HG03066 (cell line): ENCODE measurements at regions not wholly inside any gene's neighbourhood (a gene's known extent, or its start where the extent isn't known, plus 50 kb on each side); places are given as distances from the start of the nearest gene placed in this dataset.
"Not testable (repeated sequence)": the region's sequence is repeated elsewhere in the genome, so short reads cannot be mapped to it uniquely, and the experiment has no call there.

Experiments
- ATAC-seq: cut with Tn5 transposase; IDR thresholded peaks from one replicate; pipeline ENCODE4 v1.9.1; 2021; ENCODE audit warnings: low read depth; ENCODE audit not compliant: unreplicated experiment

DNA sequence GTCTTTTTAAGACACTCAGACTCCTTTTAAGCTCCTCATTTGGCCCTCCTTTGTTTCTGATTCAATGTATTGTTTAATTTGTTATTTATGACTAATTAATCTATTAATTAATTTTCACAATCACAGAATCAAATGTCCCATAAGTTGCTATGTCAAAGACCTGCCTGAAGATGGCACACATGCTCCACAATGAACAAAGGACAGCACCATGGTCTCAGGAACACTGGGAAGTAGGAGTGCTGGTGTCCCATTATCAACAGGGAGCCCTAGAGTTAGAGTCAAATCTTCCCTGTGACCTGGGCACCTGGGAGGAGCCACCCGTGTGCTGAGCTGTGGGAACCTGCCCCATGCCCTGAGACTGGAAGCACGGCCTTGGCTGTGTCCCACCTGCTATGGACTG lies 1164.3 kb downstream of the RPIA start:
- not testable (repeated sequence) for ATAC-seq

DNA sequence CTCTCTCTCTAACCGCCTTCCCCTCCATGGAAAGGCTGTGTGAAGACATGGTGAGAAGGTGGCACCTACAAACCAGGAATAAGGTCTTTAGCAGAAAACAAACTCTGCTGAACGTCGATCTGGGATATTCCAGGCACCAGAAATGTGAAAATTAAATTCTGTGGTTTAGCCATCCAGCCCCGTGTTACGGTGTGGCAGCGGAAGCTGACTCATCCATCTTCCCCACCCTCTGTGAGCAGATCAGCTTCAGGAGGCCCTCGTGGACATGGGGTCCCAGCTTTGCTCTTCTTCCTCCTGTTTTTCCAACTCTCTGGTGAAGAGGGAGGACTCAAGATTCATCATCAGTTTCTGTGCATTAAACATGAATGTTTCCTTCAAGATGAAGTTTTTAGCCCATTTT lies 1164.8 kb downstream of the RPIA start:
- not testable (repeated sequence) for ATAC-seq

DNA sequence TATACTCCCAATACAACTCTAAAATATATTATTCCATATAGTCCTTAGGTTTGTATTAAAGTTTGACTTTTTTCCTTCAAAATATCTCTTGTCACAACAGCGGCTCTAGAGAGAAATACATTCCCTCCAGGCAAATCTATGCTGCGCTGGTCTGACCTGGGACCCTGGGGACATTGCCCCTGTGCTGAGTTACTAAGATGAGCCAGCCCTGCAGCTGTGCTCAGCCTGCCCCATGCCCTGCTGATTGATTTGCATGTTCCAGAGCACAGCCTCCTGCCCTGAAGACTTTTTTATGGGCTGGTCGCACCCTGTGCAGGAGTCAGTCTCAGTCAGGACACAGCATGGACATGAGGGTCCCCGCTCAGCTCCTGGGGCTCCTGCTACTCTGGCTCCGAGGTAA lies 1170.7 kb downstream of the RPIA start:
- ATAC-seq: not testable (repeated sequence)

DNA sequence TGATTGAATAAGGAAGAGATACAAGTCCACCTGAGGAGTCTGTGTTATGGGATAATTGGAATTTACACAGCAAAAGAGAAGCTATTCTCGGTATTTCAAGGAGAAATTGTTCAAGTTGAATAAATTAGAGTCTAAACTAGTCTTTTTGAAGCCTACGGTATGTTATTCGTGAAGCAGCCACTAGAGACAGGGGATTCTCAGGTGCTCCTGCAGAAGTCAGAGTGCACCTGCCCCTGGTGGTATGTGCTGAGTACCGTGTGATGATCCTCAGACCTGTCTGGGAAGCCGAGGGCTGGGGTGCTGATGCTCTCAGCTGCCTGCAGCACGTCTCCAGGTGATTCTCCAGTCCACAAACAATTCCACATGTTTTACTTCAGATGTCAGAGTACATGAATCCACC lies 1171.7 kb downstream of the RPIA start:
- ATAC-seq: not testable (repeated sequence)

DNA sequence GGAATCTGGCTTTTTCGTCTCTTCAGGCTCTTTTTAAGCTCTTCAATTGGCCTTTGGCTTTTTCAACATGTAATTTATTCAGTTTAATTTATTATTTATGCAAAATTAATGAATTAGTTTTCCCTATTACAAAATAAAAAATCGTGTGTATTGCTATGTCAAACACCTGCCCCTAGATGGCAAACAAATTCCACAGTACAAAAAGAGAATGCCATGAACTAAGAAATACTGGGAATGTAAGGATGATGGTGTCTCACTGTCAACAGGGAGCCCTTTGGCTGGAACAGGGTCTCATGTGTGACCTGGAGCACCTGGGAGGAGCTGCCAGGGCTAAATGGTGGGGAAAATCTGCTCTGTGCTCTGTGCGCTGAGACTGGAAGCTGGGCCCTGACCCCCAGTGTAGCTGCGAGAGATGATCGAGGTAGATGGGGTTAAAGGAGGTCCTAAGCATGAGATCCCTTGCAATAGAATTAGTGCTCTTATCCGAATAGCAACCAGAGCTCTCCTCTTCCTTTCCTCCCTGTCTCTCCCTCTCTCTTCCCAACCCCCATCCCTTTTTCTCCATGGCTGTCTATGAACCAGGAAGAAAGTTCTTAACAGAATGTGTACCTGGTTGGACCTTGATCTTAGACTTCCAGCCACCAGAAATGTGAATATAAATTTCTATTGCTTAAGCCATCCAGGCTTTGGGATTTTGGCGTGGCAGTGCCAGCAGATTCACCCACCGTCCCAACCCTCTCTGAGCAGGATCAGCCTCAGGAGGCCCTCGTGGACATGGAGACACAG lies 1183.5 kb downstream of the RPIA start:
- not testable (repeated sequence) for ATAC-seq

DNA sequence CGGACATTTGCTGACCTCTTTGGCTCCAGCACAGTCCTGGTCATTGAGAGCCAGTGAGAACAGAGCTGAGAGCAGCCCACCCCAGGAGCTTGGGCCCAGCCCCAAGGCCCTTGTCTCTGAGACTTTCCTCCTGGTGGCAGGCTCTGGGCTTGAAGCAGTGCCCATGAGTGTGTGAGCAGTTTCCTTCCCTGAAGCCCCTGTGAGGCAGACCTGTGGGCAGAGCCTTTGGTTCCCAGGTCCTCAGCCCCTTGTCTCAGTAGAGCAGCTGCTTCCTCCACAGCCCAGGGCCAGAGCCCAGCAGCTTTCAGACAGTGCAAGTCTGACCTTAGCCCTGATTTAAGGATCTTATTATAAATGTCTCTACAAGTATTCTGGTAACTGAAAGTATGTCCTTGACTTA lies 1185.0 kb downstream of the RPIA start:
- not testable (repeated sequence) for ATAC-seq

DNA sequence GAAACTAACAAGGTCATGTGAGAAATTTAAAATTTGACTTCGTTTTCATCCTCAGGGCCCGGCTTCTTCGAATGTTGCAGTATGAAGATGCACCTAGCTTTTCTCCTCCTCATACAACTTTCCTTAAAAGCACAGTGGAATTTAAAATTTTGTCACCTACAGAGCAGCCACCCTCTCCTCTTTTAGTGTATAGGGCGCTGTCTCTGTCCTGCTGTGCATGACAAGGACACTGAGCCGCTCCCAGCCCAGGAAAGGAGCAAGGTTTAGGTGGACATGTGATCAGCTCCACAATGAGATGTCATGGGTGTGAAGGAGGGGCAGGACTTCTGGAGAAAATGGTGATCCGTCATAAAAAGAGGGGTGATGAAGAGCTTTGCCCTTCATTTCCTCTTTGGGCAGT lies 1185.4 kb downstream of the RPIA start:
- ATAC-seq: not testable (repeated sequence)

DNA sequence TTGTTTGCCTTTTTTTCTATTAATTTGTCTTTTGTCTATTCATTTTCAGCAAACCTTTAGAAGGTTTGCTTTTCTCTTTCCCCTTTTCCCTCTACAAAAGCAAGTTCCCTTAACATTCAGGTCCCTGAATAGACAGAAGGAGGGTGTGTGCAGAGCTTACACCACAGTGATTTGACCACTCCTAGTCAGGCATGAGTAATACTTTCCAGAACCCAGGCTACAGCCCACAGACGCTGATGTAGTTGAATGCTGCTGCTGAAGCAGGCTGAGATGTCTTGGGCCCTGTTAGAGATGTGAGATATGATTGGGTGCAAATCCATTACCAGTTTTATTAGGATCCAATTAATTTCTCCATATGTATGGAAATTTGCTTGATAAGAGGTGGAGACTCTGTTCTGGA lies 1191.4 kb downstream of the RPIA start:
- not testable (repeated sequence) for ATAC-seq

DNA sequence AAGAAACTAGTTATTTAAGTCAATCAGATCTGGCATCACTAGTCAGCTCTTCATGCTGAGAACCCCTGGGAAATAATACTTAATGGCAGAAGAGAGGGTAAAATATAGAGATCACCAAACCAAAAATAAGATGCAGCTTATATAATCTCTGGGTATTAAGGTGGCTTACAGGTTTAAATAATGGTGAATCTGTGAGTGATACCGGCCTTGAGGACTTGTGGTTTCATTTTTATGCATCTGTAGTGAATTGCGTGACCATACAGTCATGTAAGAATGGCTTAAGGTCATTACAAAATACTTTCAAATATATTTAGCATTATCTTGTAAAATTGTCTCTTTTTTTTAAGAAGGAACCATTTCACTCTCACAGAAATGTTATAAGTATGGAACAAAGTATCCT lies 1192.2 kb downstream of the RPIA start:
- not testable (repeated sequence) for ATAC-seq

DNA sequence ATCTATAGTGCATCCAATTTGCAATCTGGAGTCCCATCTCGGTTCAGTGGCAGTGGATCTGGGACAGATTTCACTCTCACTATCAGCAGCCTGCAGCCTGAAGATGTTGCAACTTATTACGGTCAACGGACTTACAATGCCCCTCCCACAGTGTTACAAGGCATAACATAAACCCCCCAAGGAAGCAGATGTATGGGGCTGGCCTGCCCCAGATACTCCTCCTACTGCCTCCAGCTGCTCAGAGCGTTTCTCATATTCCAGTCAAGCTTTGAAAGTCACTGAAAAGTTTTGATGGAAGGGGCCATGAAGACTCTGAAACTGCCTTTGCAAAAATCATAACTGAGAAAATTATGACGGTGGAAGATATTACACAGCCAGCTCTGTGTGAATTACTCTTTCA lies 1193.6 kb downstream of the RPIA start:
- ATAC-seq: not testable (repeated sequence)

DNA sequence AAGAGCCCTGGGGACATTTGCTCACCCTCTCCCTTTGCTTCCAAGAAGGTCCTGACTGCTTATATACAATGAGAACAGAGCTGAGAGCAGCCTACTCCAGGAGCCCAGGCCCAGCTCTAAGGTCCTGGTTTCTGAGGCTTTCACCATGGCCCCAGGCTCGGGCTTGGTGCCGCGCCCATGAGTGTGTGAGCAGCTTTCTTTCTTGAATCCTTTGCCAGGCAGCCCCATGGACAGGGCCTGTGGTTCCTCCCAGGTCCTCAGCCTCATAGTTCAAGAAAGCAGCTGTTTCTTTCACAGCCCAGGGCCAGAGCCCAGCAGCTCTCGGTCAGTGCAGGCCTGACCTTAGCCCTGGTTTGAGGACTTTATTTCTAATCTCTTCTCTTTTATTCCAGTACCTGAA lies 1197.2 kb downstream of the RPIA start:
- not testable (repeated sequence) for ATAC-seq

DNA sequence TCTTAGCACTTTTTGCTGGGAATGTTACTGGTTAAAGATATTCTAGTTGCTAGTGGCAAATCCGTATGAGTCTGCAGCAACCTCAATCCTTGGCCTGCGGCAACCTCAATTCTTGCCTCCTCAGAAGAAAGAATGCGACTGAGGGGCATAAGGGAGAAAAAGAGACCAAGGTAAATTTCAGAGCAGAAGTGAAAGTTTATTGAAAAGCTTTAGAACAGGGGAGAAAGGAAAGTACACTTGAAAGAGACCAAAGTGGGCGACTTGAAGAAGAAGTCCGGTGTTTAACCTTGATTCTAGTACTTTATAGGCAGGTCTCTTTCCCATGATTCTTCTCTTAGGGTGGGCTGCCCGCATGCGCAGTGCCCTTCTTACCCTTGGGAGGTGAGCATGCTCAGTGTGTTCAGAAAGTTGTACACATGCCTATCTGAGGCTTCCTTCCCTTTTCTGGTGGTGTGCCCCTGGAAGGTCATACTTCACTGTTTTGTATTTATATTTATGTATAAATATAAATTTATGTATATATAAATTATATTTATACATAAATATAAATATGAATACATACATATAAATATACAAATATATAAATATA lies 1198.8 kb downstream of the RPIA start:
- ATAC-seq: not testable (repeated sequence)

DNA sequence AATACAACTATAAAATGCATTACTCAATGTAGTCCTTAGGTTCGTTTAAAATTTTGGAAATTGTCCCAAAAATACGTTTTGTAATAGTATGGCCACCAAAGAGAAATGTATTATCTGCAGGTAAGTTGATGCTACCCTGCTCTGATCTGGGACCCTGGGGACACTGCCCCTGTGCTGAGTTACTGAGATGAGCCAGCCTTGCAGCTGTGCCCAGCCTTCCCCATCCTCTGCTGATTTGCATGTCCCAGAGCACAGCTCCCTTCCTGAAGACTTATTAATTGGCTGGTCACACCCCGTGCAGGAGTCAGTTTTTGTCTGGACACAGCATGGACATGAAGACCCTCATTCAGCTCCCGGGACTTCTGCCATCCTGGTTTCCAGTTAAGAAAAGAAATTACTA lies 1203.5 kb downstream of the RPIA start:
- not testable (repeated sequence) for ATAC-seq

DNA sequence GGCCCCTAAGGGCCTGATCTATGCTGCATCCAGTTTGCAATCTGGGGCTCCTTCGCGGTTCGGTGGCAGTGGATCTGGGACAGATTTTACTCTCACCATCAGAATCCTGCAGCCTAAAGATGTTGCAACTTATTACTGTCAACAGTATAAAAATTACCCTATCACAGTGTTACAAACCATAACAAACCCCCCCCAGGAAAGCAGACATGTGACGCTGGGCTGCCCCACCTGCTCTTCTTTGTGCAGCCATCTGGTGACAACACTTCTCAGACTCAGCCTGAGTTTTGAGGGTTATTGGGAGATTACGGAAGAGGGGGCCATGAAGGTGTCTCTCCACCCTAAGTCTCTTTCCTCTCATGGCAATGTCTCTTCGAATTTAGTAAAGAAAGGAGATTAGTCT lies 1204.2 kb downstream of the RPIA start:
- ATAC-seq: not testable (repeated sequence)

DNA sequence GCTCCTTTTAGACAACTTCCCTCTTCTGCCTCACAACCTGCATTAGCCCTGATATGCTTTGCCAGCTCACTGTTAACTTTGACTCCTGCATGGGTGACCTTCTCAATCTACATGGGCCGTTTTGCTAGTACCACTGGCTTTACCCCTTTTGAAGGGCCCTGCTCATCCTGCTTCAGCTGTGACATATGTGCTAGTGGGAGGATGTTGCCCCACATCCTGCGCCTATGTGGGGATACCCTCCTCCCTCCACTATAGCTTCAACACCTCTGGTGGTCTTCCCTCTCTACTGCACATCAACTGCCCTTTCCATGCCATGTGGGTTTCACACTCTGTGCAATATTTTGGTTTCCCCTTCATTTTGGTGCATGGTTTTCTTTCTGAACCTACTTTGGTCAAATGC lies 1235.5 kb downstream of the RPIA start:
- ATAC-seq: not testable (repeated sequence)

DNA sequence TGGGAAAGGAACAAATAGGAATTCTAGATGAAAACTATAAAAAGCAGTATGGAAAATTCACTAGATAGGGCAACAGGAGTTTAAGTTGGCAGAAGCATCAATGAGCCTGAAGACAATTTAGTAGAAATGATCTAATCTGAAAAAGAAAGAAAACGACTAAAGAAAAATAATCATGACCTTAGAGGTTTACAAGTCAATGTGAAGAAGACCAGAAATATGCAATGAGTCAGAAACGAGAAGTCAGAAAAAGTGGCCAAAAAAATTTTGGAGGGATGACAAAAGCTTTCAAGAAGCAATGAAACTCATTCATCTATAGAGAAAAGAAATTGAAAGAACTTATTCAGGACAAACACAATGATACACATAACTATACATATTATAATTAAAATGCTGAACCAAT lies 1244.0 kb downstream of the RPIA start:
- ATAC-seq: not testable (repeated sequence)

DNA sequence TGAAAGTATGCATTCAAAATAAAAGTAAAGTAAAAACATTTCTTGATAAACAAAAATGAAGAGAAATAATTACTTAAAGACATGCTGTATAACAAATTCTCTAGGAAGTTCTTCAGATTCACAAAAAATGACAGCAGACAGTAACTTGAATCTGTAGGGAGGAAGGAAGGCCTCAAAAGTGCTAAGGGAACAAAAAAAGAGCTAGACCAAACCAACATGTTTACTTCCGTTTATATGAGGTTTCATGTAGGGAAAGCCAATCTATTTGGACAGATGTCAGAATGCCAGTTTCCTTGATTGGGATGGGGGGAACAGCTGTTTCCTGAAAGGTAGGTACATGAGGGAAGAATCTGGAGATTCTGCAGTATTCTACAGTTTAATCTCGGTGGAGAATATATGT lies 1244.5 kb downstream of the RPIA start:
- ATAC-seq: not testable (repeated sequence)

DNA sequence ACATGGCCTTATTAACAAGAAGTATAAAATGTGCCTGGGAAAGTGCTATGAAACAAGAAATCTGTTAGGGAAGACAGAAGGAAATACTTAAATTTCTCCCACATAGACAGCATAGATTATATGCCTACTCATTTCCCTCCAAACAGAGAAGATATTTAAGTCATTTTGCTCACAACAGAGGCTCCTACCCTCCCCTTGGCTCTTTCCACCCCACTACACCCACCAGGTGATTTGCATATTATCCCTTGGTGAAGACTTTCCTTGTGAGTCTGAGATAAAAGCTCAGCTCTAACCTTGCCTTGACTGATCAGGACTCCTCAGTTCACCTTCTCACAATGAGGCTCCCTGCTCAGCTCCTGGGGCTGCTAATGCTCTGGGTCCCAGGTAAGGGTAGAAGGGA lies 1245.1 kb downstream of the RPIA start:
- ATAC-seq: not testable (repeated sequence)

DNA sequence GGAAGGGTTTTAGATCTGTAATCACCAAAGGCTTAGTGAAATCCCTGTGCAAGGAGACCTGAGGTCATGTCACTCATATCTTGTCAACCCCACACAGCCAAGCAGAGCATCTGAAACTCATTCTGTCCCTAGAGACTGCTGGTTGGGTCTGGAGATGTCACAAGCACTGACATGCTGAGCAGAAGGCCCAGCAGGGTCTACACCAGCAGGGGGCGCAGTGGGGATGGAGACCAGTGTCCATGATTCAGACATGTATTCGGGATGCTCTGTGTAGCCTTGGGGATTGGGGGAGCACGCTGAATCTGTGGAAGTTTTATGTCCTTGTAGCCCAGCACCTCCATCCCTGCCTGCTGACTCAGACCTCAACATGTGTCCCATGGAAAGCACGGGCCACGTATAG lies 1247.3 kb downstream of the RPIA start:
- ATAC-seq: peak; percentile 91

DNA sequence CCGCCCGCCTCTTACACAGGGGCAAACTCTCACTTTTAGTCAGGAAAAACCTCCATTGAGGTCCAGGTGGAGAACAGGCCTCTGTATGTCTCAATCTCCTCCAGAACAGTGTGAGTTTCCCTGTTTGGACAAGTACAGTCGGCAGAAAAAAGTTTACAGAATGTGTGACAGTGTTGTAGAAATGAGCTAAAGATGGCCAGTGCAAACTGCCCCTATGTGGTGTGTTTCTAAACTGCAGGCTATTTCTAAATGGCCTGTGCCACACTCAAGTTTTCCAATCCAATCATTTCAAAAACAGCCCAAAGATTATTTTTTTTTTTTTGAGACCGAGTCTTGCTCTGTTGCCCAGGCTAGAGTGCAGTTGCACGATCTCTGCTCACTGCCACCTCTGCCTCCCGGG lies 1252.8 kb downstream of the RPIA start:
- ATAC-seq: not testable (repeated sequence)

DNA sequence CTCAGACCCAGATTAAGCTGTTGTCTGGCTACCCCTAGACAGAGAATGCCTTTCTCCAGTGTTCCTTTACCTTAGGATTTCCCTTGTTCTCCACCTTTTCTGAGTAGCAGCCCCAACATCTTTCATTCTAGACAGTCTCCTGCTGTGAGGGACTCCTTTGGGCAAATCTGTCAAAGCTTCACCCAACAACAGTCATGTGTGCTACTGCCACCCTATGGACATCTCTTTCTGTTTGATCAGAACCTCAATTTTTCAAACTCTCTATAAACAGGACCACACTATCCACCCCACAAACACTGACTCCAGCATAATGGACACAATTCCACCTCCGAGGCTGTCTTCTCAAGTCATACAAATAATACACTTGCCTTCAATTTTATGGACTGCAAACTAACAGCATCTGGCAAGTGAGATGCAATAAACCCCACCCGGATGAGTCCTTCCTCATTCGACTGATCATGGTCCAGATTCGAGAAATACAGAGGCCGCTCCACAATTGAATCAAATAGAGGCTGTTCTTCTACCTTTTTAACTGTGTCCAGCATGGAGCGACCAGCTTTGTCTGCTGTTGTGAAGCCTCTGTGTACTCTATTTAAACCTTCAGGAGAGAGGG lies 1253.6 kb downstream of the RPIA start:
- ATAC-seq: not testable (repeated sequence)
